ENCODE measurements at regions not wholly inside any gene's neighbourhood (a gene's known extent, or its start where the extent isn't known, plus 50 kb on each side); places are given as distances from the start of the nearest gene placed in this dataset.

GRCh38 chr20:24816907-24817306 is 132.2 kb upstream of the CST7 start:
- DNase-seq (ENCODE audit: low read depth), result no peak
- H3K4me3 ChIP-seq (ENCODE audit: low read depth, low read length), result no peak overlapping the region
- TF ChIP-seq CTCF (IDR thresholded peaks at IDR 0.05; ENCODE audit: low read depth, low read length, missing control alignments), result no peak

GRCh38 chr20:24817351-24817750 is 131.7 kb upstream of the CST7 start:
- no peak overlapping the region for H3K4me3 ChIP-seq (ENCODE audit: low read depth, low read length)
- no peak for DNase-seq (ENCODE audit: low read depth)
- TF ChIP-seq CTCF (IDR thresholded peaks at IDR 0.05; ENCODE audit: low read depth, low read length, missing control alignments), result no peak

GRCh38 chr20:24818056-24818455 is 131.0 kb upstream of the CST7 start:
- TF ChIP-seq CTCF (IDR thresholded peaks at IDR 0.05; ENCODE audit: low read depth, low read length, missing control alignments), result no peak
- no peak overlapping the region for H3K4me3 ChIP-seq (ENCODE audit: low read depth, low read length)
- DNase-seq (ENCODE audit: low read depth), result no peak

DNA sequence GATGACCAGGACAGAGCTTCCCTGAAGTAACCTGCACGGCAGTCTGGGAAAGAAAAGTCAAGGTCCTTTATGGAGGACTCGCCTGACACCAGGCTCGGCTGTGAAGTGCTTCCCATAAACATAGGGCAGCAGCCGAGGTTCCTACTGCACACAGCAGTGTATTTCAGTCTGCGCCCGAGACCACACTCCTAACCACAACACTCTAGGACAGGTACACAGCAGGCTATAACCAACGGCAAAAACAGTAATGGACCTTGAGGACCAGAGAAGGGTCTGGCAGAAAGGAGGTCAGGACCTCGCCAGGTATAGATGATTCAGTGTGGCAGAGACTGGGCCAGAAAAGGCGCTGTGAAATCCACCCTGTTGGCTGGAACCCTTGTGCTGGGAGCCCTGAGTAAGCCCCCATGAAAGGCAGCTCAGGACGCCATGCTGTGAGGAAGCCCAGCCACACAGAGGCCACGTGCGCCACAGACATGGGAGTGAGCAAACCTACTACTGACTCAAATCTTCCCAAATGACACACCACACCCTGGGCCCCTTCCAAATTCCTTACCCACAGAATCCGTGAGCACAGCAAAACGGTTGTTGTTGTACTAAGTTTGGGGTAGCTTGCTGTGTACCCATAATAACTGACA is 129.6 kb upstream of the CST7 start:
- no peak overlapping the region for H3K4me3 ChIP-seq (ENCODE audit: low read depth, low read length)
- TF ChIP-seq CTCF (IDR thresholded peaks at IDR 0.05; ENCODE audit: low read depth, low read length, missing control alignments), result no peak
- no peak for DNase-seq (ENCODE audit: low read depth)

GRCh38 chr20:24820345-24820744 is 128.7 kb upstream of the CST7 start:
- H3K4me3 ChIP-seq (ENCODE audit: low read depth, low read length), result no peak overlapping the region
- no peak for TF ChIP-seq CTCF (IDR thresholded peaks at IDR 0.05; ENCODE audit: low read depth, low read length, missing control alignments)
- DNase-seq (ENCODE audit: low read depth), result no peak

- TF ChIP-seq CTCF (IDR thresholded peaks at IDR 0.05; ENCODE audit: low read depth, low read length, missing control alignments), result no peak
- no peak overlapping the region for H3K4me3 ChIP-seq (ENCODE audit: low read depth, low read length)
- no peak for DNase-seq (ENCODE audit: low read depth)
Measured at GRCh38 chr20:24821391-24821790, 127.7 kb upstream of the CST7 start.

DNA sequence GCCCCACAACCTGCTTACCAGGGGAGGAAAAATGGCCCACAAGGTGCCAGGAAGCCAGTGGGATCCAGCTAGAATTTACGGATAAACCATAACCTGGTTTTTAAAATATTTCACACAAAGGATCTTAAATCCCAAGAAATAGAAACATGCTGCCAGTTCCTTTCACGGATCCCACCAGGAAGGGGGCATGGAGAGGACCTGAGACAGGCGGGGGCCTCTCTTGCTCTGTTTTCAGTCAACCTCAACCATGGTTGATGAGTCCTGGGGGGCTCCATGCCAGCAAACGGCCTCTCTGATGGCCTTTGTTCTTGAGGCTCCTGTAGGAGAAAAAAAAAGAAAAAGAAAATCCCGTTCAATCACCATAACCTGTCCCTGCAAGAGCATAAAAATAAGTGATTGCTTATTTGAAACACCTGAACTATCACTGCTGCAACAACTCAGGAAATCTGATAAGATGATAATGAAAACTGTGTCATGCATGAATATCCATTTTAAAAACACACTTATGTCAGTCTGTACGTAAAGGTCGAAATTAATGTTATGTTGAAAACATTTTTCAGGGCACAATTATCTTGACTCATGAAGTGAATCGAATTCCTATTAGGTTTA is 125.8 kb upstream of the CST7 start:
- H3K4me3 ChIP-seq (ENCODE audit: low read depth, low read length), result no peak overlapping the region
- no peak for DNase-seq (ENCODE audit: low read depth)
- TF ChIP-seq CTCF (IDR thresholded peaks at IDR 0.05; ENCODE audit: low read depth, low read length, missing control alignments), result no peak

Data from GM12864 (cell line).